Breast epithelium (tissue), 4 donors: ENCODE measurements at regions not wholly inside any gene's neighbourhood (a gene's known extent, or its start where the extent isn't known, plus 50 kb on each side); places are given as distances from the start of the nearest gene placed in this dataset.

ENCODE experiments used
- DNase-seq, 2 donors: peaks; one replicate each; pipeline ENCODE4 v3.0.0-alpha.2; 2019; ENCODE audit warnings: low spot score in 2 of 2
- H3K27ac ChIP-seq, 2 donors: fragments of 200-600 bp; sonication (generic) in 1 of 2; one replicate each; pipeline ENCODE4 v1.5.1; 2016 to 2019; ENCODE audit warnings: mild to moderate bottlenecking in 1 of 2
- H3K27me3 ChIP-seq, 2 donors: fragments of 200-600 bp; sonication (generic) in 1 of 2; one replicate each; pipeline versions ENCODE4 v1.5.1 to v1.6.0; 2017 to 2019; ENCODE audit warnings: control low read depth in 1 of 2, mild to moderate bottlenecking in 1 of 2
- H3K36me3 ChIP-seq: fragments of 200-600 bp; one replicate; pipeline ENCODE4 v1.5.1; 2019
- H3K4me1 ChIP-seq, 2 donors: fragments of 200-600 bp; sonication (generic); one replicate each; pipeline ENCODE4 v1.5.1; 2016 to 2019; ENCODE audit warnings: control low read depth in 1 of 2
- H3K4me3 ChIP-seq, 3 donors: fragments of 200-600 bp; sonication (generic); 1 replicate in 2 of 3; 2 replicates in 1 of 3; pipeline ENCODE4 v1.5.1; 2016 to 2019; ENCODE audit warnings: mild to moderate bottlenecking in 3 of 3, moderate library complexity in 2 of 3
- H3K9me3 ChIP-seq, 2 donors: fragments of 200-600 bp; sonication (generic) in 1 of 2; one replicate each; pipeline ENCODE4 v1.5.1; 2016 to 2019; ENCODE audit warnings: control low read depth in 1 of 2
- CTCF ChIP-seq, 3 donors: fragments of 450-650 bp; IDR thresholded peaks; one replicate each; pipeline ENCODE4 v1.5.1; 2016 to 2017; ENCODE audit warnings: antibody characterized with exemption in 3 of 3, mild to moderate bottlenecking in 3 of 3, moderate library complexity in 3 of 3
- POLR2A ChIP-seq: fragments of 450-650 bp; IDR thresholded peaks from one replicate; pipeline ENCODE4 v1.6.1; 2016; ENCODE audit warnings: antibody characterized with exemption, mild to moderate bottlenecking, moderate library complexity
- POLR2AphosphoS5 ChIP-seq, 3 donors: sonication (generic); formaldehyde crosslinking; IDR thresholded peaks; one replicate each; pipeline ENCODE4 v1.6.1; 2017; ENCODE audit warnings: antibody characterized with exemption in 3 of 3
- intact Hi-C: fragments of 100-400 bp; cut with DNase I; formaldehyde crosslinking; loops from one replicate; pipeline ENCODE4 v1.15.1; 2023; ENCODE audit warnings: low total_unique reads

DNA sequence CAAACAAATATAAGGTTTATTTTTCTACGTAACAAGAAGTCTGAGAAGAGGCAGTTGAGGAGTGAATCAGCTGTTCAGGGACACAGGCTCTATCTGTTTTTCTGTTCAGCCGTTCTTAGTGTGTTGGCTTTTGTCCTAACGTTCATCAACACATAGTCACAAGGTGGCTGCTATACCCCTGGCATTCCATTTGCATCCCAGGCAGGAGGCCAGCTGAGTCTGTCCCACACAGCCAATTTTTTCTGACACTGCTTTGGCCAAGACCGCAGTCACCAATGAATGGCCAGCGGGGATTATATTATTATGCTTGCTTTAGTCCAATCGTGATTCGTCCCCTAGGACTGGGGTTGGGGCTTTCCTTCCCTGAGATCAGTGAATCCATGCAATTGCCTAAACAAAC is 143.4 kb upstream of the CHST15 start:
- Histone ChIP-seq H3K4me1 (no peaks in the 10 kb centered on the region), H3K27ac (no peak overlapping the region), H3K36me3 (no peaks in the 10 kb centered on the region), H3K4me3 (no peak overlapping the region), H3K9me3 (no peaks in the 10 kb centered on the region), H3K27me3 (no peaks in the 10 kb centered on the region)
- no peak for DNase-seq
- no peak for TF ChIP-seq POLR2A
- intact Hi-C loops: no loop called here

DNA sequence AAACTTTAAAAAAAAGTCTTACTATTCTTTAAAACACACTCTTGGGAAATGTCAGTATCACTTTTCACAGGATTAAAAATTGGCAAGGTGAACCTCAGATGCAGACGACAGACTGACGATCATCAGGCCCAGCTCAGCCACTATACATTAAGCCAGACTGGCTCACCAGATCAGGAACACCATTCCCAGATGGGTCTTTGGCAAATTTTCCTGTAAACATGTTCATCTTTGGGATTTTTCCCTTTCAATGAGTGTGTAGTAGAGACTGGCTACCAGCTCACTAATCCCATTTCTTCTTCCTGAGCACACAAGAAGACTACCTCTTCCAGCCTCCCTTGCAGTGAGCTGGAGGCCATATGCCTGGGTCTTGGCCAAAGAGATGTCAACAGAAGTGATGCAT is 142.7 kb upstream of the CHST15 start:
- intact Hi-C loops: no loop called here
- Histone ChIP-seq H3K27me3 (no peaks in the 10 kb centered on the region), H3K4me3 (no peak overlapping the region), H3K4me1 (no peaks in the 10 kb centered on the region), H3K36me3 (no peaks in the 10 kb centered on the region), H3K9me3 (no peaks in the 10 kb centered on the region), H3K27ac (no peak overlapping the region)
- no peak for DNase-seq
- no peak for TF ChIP-seq POLR2AphosphoS5 (IDR thresholded peaks at IDR 0.05)
- TF ChIP-seq POLR2A: no peak
- no peak for TF ChIP-seq CTCF (IDR thresholded peaks at IDR 0.05)

GRCh38 chr10:124235232-124235631 is 141.8 kb upstream of the CHST15 start:
- H3K36me3 ChIP-seq: no peaks in the 10 kb centered on the region
- TF ChIP-seq CTCF (IDR thresholded peaks at IDR 0.05) (no peak), POLR2A (no peak), POLR2AphosphoS5 (IDR thresholded peaks at IDR 0.05) (no peak)
- no peak for DNase-seq
- H3K27ac ChIP-seq: no peak overlapping the region
- H3K4me1 ChIP-seq: no peaks in the 10 kb centered on the region
- no peaks in the 10 kb centered on the region for H3K27me3 ChIP-seq
- intact Hi-C loops: no loop called here
- no peaks in the 10 kb centered on the region for H3K9me3 ChIP-seq
- H3K4me3 ChIP-seq: no peak overlapping the region

DNA sequence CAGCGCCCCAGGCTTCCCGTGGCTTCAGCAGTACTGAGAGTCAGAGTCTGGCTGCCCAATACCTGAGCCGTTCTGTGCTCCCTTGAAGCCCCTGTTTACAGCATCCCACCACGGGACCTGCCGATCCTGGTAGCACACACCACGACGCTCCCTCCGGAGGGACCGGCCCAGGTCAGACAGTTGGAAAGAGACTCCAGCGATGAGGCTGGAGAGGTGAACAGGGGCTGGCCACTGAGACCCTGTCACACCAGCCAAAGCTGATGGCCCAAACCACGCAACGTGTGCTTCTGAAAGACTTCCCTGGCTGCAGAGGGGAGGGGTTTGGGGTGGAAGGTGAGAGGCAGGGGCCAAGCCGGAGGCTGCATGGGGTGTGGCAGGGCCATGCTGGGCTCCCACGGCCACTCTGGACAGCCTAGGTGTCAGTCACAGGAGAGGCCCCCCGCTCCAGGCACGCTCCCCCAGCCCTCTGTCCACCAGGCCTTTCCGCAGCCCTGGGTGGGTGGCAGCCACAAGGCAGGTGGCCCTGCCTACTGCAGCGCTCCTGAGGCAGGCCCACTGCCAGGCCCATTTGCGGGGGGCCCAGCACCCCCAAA is 140.2 kb upstream of the CHST15 start:
- DNase-seq: no peak
- Histone ChIP-seq H3K36me3 (no peaks in the 10 kb centered on the region), H3K9me3 (no peaks in the 10 kb centered on the region), H3K27ac (no peak overlapping the region), H3K4me3 (no peak overlapping the region), H3K27me3 (no peaks in the 10 kb centered on the region), H3K4me1 (no peaks in the 10 kb centered on the region)
- intact Hi-C loops: no loop called here
- TF ChIP-seq POLR2A (no peak), CTCF (IDR thresholded peaks at IDR 0.05) (no peak)

GRCh38 chr10:124232686-124233545 is 139.5 kb upstream of the CHST15 start:
- no peak overlapping the region for H3K27ac ChIP-seq
- no peak for TF ChIP-seq POLR2A
- no peak for TF ChIP-seq CTCF (IDR thresholded peaks at IDR 0.05)
- no peak for TF ChIP-seq POLR2AphosphoS5 (IDR thresholded peaks at IDR 0.05)
- no peaks in the 10 kb centered on the region for H3K4me1 ChIP-seq
- DNase-seq: no peak
- H3K36me3 ChIP-seq: no peaks in the 10 kb centered on the region
- intact Hi-C loops: no loop called here
- H3K27me3 ChIP-seq: no peaks in the 10 kb centered on the region
- H3K4me3 ChIP-seq: no peak overlapping the region
- no peaks in the 10 kb centered on the region for H3K9me3 ChIP-seq
